Neural cell (in vitro differentiated cells): ENCODE measurements at regions not wholly inside any gene's neighbourhood (a gene's known extent, or its start where the extent isn't known, plus 50 kb on each side); places are given as distances from the start of the nearest gene placed in this dataset.

ENCODE experiments used
- H2AFZ ChIP-seq: fragments of 200-600, 300-800 bp; sonication (generic), shearing (Covaris generic); 2 replicates; pipeline ENCODE4 v1.6.0; 2014; ENCODE audit warnings: low read depth, mild to moderate bottlenecking, antibody characterized with exemption, low read length, moderate library complexity
- H3F3A ChIP-seq: fragments of 200-600 bp; shearing (Covaris generic); 2 replicates; pipeline ENCODE4 v1.6.1; 2016; ENCODE audit warnings: mild to moderate bottlenecking, moderate library complexity, mixed read lengths, antibody characterized with exemption, low read length; ENCODE audit not compliant: insufficient read depth, poor library complexity, severe bottlenecking
- H3K27ac ChIP-seq: fragments of 200-600, 300-800 bp; sonication (generic), shearing (Covaris generic); 2 replicates; pipeline ENCODE4 v1.5.1; 2014; ENCODE audit warnings: mild to moderate bottlenecking, low read length, moderate library complexity
- H3K27me3 ChIP-seq: fragments of 300-800, 200-600 bp; sonication (generic), shearing (Covaris generic); 2 replicates; pipeline ENCODE4 v1.6.0; 2014; ENCODE audit warnings: mild to moderate bottlenecking, low read depth, low read length, moderate library complexity; ENCODE audit not compliant: insufficient read depth
- H3K36me3 ChIP-seq: fragments of 300-800, 200-600 bp; sonication (generic), shearing (Covaris generic); 2 replicates; pipeline ENCODE4 v1.5.1; 2014; ENCODE audit warnings: mild to moderate bottlenecking, antibody characterized with exemption, low read length, moderate library complexity; ENCODE audit not compliant: insufficient read depth
- H3K4me2 ChIP-seq: fragments of 300-800, 200-600 bp; sonication (generic), shearing (Covaris generic); 2 replicates; pipeline ENCODE4 v1.6.0; 2014; ENCODE audit warnings: mild to moderate bottlenecking, low read length
- H3K4me3 ChIP-seq: fragments of 300-800, 200-600 bp; sonication (generic), shearing (Covaris generic); 2 replicates; pipeline ENCODE4 v1.5.1; 2014; ENCODE audit warnings: mild to moderate bottlenecking, low read length, moderate library complexity
- H3K79me2 ChIP-seq: fragments of 200-600 bp; shearing (Covaris generic); replicated peaks from 2 replicates; pipeline ENCODE4 v1.6.0; 2014; ENCODE audit warnings: mild to moderate bottlenecking, low read length, moderate library complexity; ENCODE audit not compliant: insufficient read depth
- H3K9ac ChIP-seq: fragments of 300-800, 200-600 bp; sonication (generic), shearing (Covaris generic); 2 replicates; pipeline ENCODE4 v1.6.1; 2016; ENCODE audit warnings: mild to moderate bottlenecking, low read length, mixed read lengths
- H3K9me2 ChIP-seq: fragments of 200-600 bp; shearing (Covaris generic); 2 replicates; pipeline ENCODE4 v1.6.1; 2016; ENCODE audit warnings: mild to moderate bottlenecking, low read length, mixed read lengths; ENCODE audit not compliant: insufficient read depth
- H3K9me3 ChIP-seq: fragments of 200-600, 300-800 bp; sonication (generic), shearing (Covaris generic); 2 replicates; pipeline ENCODE4 v1.6.1; 2016; ENCODE audit warnings: mild to moderate bottlenecking, mixed run types, low read length, moderate library complexity, mixed read lengths
- H4K20me1 ChIP-seq: fragments of 200-600 bp; shearing (Covaris generic); 2 replicates; pipeline ENCODE4 v1.6.1; 2016; ENCODE audit warnings: mild to moderate bottlenecking, mixed run types; ENCODE audit not compliant: insufficient read depth
- EP300 ChIP-seq: fragments of 450-650 bp; conservative IDR thresholded peaks from 2 replicates; pipeline ENCODE4 v1.6.1; 2014; ENCODE audit warnings: antibody characterized with exemption, mild to moderate bottlenecking, moderate library complexity; ENCODE audit not compliant: poor library complexity, severe bottlenecking
- EZH2 ChIP-seq: fragments of 200-600, 300-800 bp; shearing (Covaris generic), sonication (generic); IDR thresholded peaks from 2 replicates; pipeline ENCODE4 v1.6.1; 2014; ENCODE audit warnings: antibody characterized with exemption, low read length, borderline replicate concordance, mild to moderate bottlenecking; ENCODE audit not compliant: insufficient read depth, poor library complexity, severe bottlenecking
- MXI1 ChIP-seq: fragments of 450-650 bp; conservative IDR thresholded peaks from 2 replicates; pipeline ENCODE4 v1.6.1; 2014; ENCODE audit warnings: antibody characterized with exemption, mild to moderate bottlenecking; ENCODE audit not compliant: poor library complexity, severe bottlenecking
- POLR2AphosphoS5 ChIP-seq: IDR thresholded peaks from 2 replicates; pipeline ENCODE4 v1.6.1; 2012
- RAD21 ChIP-seq: fragments of 450-650 bp; conservative IDR thresholded peaks from 2 replicates; pipeline ENCODE4 v1.6.1; 2014; ENCODE audit warnings: antibody characterized with exemption, mild to moderate bottlenecking, moderate library complexity
- SMC3 ChIP-seq: fragments of 450-650 bp; conservative IDR thresholded peaks from 2 replicates; pipeline ENCODE4 v1.6.1; 2014; ENCODE audit warnings: antibody characterized with exemption, mild to moderate bottlenecking, moderate library complexity; ENCODE audit not compliant: poor library complexity
- TAF1 ChIP-seq: IDR thresholded peaks from 2 replicates; pipeline ENCODE4 v1.6.1; 2012; ENCODE audit warnings: low read depth
- TF ChIP-seq, protein P1 (sequence below): fragments of 450-650 bp; IDR thresholded peaks from 2 replicates; pipeline ENCODE4 v1.5.1; 2014; ENCODE audit warnings: antibody characterized with exemption, mild to moderate bottlenecking, moderate library complexity; ENCODE audit not compliant: poor library complexity, severe bottlenecking
- TF ChIP-seq, protein P2 (sequence below): IDR thresholded peaks from 2 replicates; pipeline ENCODE4 v1.6.1; 2012; ENCODE audit warnings: borderline replicate concordance

DNA sequence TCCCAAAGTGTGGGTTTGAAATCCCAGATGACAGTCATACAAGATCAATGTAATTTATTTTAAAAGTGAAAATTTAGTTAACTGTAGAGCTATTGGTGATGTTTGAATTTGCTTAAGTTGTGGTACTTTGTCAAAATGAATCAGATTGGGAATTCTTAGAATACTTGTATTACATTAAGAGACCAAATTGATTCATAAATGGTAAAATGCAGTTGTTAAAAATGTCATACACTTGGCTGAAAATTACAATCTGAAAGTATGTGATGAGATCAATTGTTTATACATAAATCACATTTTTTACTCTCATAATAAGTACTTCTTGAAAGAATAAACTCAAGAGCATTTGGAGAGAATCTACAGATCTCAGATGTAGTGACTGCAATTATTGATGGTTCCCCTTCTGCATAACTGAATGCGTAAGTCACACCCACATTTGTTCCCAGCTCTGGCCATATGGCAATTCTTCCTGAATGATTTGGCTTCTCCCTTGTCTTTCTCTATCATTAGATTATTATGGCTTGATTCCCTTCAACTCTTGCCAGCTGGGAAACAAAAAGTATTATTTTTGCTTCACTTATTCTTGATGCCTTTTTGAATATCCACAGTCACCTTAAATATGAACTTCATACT lies 558.5 kb downstream of the CPS1 start:
- no peak overlapping the region for H3K4me2 ChIP-seq

DNA sequence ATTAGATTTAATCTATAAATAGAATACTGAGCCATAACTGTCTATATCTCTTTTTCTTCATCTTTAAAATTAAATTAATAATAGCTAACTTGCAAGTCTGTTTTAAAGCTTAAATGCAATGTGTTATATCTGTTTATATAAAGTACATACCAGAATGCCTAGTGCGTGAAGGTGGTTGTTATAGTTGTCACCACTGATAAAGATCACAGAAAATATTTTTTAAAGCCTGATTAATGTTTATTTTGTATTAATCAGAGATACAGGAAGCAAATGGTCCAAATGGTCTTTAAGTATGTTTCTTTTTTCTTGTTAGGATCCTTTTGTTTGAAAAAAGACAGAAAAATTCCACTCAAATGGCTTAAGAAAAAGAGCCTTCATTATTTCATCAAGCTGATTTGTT lies 560.6 kb downstream of the CPS1 start:
- Histone ChIP-seq H3K4me3 (no peak overlapping the region), H3F3A (no peaks in the 10 kb centered on the region), H2AFZ (no peak overlapping the region), H3K9me3 (no peaks in the 10 kb centered on the region), H3K27ac (no peak overlapping the region), H3K79me2 (no peaks in the 10 kb centered on the region), H3K9me2 (no peaks in the 10 kb centered on the region), H3K4me2 (no peak overlapping the region), H3K9ac (no peak overlapping the region), H3K36me3 (no peaks in the 10 kb centered on the region), H3K27me3 (no peaks in the 10 kb centered on the region), H4K20me1 (no peaks in the 10 kb centered on the region)
- TF ChIP-seq EZH2 (no peak), RAD21 (no peak), TAF1 (no peak)

More for the DNA sequence above, 558.5 kb downstream of the CPS1 start:
- no peaks in the 10 kb centered on the region for H3K9me3 ChIP-seq
- H3K27me3 ChIP-seq, result no peaks in the 10 kb centered on the region
- no peak for TF ChIP-seq MXI1
- no peak for TF ChIP-seq RAD21
- TF ChIP-seq, protein P1, sequence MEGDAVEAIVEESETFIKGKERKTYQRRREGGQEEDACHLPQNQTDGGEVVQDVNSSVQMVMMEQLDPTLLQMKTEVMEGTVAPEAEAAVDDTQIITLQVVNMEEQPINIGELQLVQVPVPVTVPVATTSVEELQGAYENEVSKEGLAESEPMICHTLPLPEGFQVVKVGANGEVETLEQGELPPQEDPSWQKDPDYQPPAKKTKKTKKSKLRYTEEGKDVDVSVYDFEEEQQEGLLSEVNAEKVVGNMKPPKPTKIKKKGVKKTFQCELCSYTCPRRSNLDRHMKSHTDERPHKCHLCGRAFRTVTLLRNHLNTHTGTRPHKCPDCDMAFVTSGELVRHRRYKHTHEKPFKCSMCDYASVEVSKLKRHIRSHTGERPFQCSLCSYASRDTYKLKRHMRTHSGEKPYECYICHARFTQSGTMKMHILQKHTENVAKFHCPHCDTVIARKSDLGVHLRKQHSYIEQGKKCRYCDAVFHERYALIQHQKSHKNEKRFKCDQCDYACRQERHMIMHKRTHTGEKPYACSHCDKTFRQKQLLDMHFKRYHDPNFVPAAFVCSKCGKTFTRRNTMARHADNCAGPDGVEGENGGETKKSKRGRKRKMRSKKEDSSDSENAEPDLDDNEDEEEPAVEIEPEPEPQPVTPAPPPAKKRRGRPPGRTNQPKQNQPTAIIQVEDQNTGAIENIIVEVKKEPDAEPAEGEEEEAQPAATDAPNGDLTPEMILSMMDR, result no peak
- no peak for TF ChIP-seq EZH2
- no peak for TF ChIP-seq TAF1
- TF ChIP-seq SMC3, result no peak
- H3F3A ChIP-seq, result no peaks in the 10 kb centered on the region
- H3K9me2 ChIP-seq, result no peaks in the 10 kb centered on the region
- no peaks in the 10 kb centered on the region for H3K36me3 ChIP-seq
- H3K27ac ChIP-seq, result no peak overlapping the region
- H2AFZ ChIP-seq, result no peak overlapping the region
- H3K4me3 ChIP-seq, result no peak overlapping the region
- H3K79me2 ChIP-seq, result no peaks in the 10 kb centered on the region
- no peak overlapping the region for H3K9ac ChIP-seq
- H4K20me1 ChIP-seq, result no peaks in the 10 kb centered on the region

DNA sequence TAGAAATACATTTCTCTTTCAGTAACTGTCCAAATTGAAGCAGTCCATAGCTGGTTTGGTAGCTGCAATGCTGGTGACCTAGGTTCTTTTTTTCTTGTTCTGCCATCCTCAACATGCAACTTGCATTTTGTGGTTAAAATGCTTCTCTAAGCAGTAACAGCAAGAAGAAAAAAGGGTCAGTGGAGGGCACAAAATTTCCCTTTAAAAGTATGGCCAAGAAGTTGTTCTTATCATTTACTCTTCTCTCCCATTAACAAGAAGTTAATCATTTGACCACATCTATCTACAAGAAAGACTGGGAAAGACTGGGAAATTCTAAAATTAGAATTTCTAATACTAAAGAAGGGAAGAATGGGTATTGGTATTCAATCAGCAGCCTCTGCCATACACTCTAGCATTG lies 569.9 kb downstream of the CPS1 start:
- Histone ChIP-seq H2AFZ (no peak overlapping the region), H3K36me3 (no peaks in the 10 kb centered on the region), H3K27me3 (no peaks in the 10 kb centered on the region), H3K27ac (no peak overlapping the region), H3K79me2 (no peaks in the 10 kb centered on the region), H4K20me1 (no peaks in the 10 kb centered on the region), H3K9ac (no peak overlapping the region), H3F3A (no peaks in the 10 kb centered on the region), H3K9me2 (no peaks in the 10 kb centered on the region), H3K9me3 (no peaks in the 10 kb centered on the region), H3K4me2 (no peak overlapping the region), H3K4me3 (no peak overlapping the region)
- no peak for TF ChIP-seq RAD21
- TF ChIP-seq POLR2AphosphoS5, result no peak
- TF ChIP-seq, protein P2, sequence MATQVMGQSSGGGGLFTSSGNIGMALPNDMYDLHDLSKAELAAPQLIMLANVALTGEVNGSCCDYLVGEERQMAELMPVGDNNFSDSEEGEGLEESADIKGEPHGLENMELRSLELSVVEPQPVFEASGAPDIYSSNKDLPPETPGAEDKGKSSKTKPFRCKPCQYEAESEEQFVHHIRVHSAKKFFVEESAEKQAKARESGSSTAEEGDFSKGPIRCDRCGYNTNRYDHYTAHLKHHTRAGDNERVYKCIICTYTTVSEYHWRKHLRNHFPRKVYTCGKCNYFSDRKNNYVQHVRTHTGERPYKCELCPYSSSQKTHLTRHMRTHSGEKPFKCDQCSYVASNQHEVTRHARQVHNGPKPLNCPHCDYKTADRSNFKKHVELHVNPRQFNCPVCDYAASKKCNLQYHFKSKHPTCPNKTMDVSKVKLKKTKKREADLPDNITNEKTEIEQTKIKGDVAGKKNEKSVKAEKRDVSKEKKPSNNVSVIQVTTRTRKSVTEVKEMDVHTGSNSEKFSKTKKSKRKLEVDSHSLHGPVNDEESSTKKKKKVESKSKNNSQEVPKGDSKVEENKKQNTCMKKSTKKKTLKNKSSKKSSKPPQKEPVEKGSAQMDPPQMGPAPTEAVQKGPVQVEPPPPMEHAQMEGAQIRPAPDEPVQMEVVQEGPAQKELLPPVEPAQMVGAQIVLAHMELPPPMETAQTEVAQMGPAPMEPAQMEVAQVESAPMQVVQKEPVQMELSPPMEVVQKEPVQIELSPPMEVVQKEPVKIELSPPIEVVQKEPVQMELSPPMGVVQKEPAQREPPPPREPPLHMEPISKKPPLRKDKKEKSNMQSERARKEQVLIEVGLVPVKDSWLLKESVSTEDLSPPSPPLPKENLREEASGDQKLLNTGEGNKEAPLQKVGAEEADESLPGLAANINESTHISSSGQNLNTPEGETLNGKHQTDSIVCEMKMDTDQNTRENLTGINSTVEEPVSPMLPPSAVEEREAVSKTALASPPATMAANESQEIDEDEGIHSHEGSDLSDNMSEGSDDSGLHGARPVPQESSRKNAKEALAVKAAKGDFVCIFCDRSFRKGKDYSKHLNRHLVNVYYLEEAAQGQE, result no peak
- TF ChIP-seq EZH2, result no peak
- no peak for TF ChIP-seq SMC3
- TF ChIP-seq TAF1, result no peak
- TF ChIP-seq EP300, result no peak
- TF ChIP-seq MXI1, result no peak
- TF ChIP-seq, protein P1, result no peak
